K562 (cell line): ENCODE measurements at regions not wholly inside any gene's neighbourhood (a gene's known extent, or its start where the extent isn't known, plus 50 kb on each side); places are given as distances from the start of the nearest gene placed in this dataset.

Experiments
- ATF3 ChIP-seq, 2 experiments: fragments of 450-650 bp in 1 of 2; sonication (generic) in 1 of 2; formaldehyde crosslinking in 1 of 2; IDR thresholded peaks in 1 of 2; conservative IDR thresholded peaks in 1 of 2; 2 replicates each; pipeline versions ENCODE4 v1.6.1 to v1.8.1; 2016 to 2023; ENCODE audit warnings: mild to moderate bottlenecking in 2 of 2, moderate library complexity in 2 of 2, inconsistent platforms in 1 of 2, missing genetic modification reagents in 1 of 2
- CHD1 ChIP-seq: fragments of 200-600 bp; sonication (generic); IDR thresholded peaks from one replicate; pipeline ENCODE4 v1.6.1; 2012; ENCODE audit warnings: mild to moderate bottlenecking, moderate library complexity, low read length, inconsistent platforms
- MAFK ChIP-seq: IDR thresholded peaks from 2 replicates; pipeline ENCODE4 v1.6.1; 2011; ENCODE audit warnings: low read length, improper control_type of control experiment
- RBBP5 ChIP-seq: fragments of 200-600 bp; sonication (generic); IDR thresholded peaks from 2 replicates; pipeline ENCODE4 v1.6.1; 2012; ENCODE audit warnings: borderline replicate concordance, mild to moderate bottlenecking, low read length, control low read depth, inconsistent platforms; ENCODE audit not compliant: insufficient read depth, poor library complexity, severe bottlenecking
- TGIF2 ChIP-seq: sonication (generic); formaldehyde crosslinking; IDR thresholded peaks from 2 replicates; pipeline ENCODE4 v1.8.1; 2022; ENCODE audit warnings: mild to moderate bottlenecking, missing genetic modification reagents, moderate library complexity
- USF2 ChIP-seq: sonication (generic); formaldehyde crosslinking; IDR thresholded peaks from 2 replicates; pipeline ENCODE4 v1.5.0; 2020; ENCODE audit warnings: missing genetic modification reagents

GRCh38 chr22:44365191-44365590 is 52.4 kb upstream of the SHISAL1 start:
- TF ChIP-seq MAFK (no peak), USF2 (CRISPR knock-in tag) (no peak), ATF3 (IDR thresholded peaks at IDR 0.05) (no peak), ATF3 (CRISPR knock-in tag; conservative IDR thresholded peaks at IDR 0.05) (no peak), CHD1 (no peak), RBBP5 (no peak), TGIF2 (CRISPR knock-in tag) (no peak)
